Activated gamma-delta T cell treated with anti-CD3 and anti-CD28 coated beads, Interleukin-2, amount 50 U/mL, for 16 hours (primary cell): ENCODE measurements at regions not wholly inside any gene's neighbourhood (a gene's known extent, or its start where the extent isn't known, plus 50 kb on each side); places are given as distances from the start of the nearest gene placed in this dataset.

ENCODE experiments used
- DNase-seq: peaks from one replicate; pipeline ENCODE4 v3.0.0-alpha.2; 2020; ENCODE audit warnings: low read depth

GRCh38 chr3:72341920-72342319 lies 506.3 kb downstream of the SHQ1 start:
- DNase-seq = no peak

- no peak for DNase-seq
Measured at GRCh38 chr3:72341380-72341770, 506.9 kb downstream of the SHQ1 start.

- no peak for DNase-seq
Measured at GRCh38 chr3:72340476-72341379, 507.5 kb downstream of the SHQ1 start.

GRCh38 chr3:72340056-72340455 lies 508.2 kb downstream of the SHQ1 start:
- DNase-seq = no peak

- no peak for DNase-seq
Measured at GRCh38 chr3:72339670-72340030, 508.6 kb downstream of the SHQ1 start.

GRCh38 chr3:72338942-72339669 lies 509.1 kb downstream of the SHQ1 start:
- peak; percentile 18 for DNase-seq

- DNase-seq = no peak
Measured at GRCh38 chr3:72338082-72338941, 509.9 kb downstream of the SHQ1 start.

GRCh38 chr3:72337480-72337855 lies 510.8 kb downstream of the SHQ1 start:
- DNase-seq = no peak

GRCh38 chr3:72336821-72337479 lies 511.3 kb downstream of the SHQ1 start:
- no peak for DNase-seq

- DNase-seq = no peak
Measured at GRCh38 chr3:72336114-72336651, 512.1 kb downstream of the SHQ1 start.

- DNase-seq = no peak
Measured at GRCh38 chr3:72335458-72336095, 512.7 kb downstream of the SHQ1 start.

- DNase-seq = no peak
Measured at GRCh38 chr3:72334681-72335457, 513.4 kb downstream of the SHQ1 start.

GRCh38 chr3:72332689-72333088 lies 515.6 kb downstream of the SHQ1 start:
- DNase-seq = no peak

GRCh38 chr3:72332036-72332435 lies 516.2 kb downstream of the SHQ1 start:
- DNase-seq = no peak

GRCh38 chr3:72331076-72331475 lies 517.2 kb downstream of the SHQ1 start:
- DNase-seq = no peak

- no peak for DNase-seq
Measured at GRCh38 chr3:72329354-72329753, 518.9 kb downstream of the SHQ1 start.

- DNase-seq = no peak
Measured at GRCh38 chr3:72328755-72329277, 519.4 kb downstream of the SHQ1 start.

GRCh38 chr3:72327008-72327407 lies 521.2 kb downstream of the SHQ1 start:
- no peak for DNase-seq

GRCh38 chr3:72324253-72324811 lies 523.9 kb downstream of the SHQ1 start:
- no peak for DNase-seq

GRCh38 chr3:72323773-72324172 lies 524.5 kb downstream of the SHQ1 start:
- DNase-seq = no peak
